ENCODE measurements at regions not wholly inside any gene's neighbourhood (a gene's known extent, or its start where the extent isn't known, plus 50 kb on each side); places are given as distances from the start of the nearest gene placed in this dataset.

GRCh38 chr5:3481175-3481574, 114.5 kb upstream of the IRX1 start:
- TF ChIP-seq BHLHE40 (IDR thresholded peaks at IDR 0.05; ENCODE audit: borderline replicate concordance) (no peak), SUZ12 (IDR thresholded peaks at IDR 0.05) (no peak)

All from HEK293T (cell line).